ENCODE measurements at regions not wholly inside any gene's neighbourhood (a gene's known extent, or its start where the extent isn't known, plus 50 kb on each side); places are given as distances from the start of the nearest gene placed in this dataset.

- no peak overlapping the region for H3K4me3 ChIP-seq
- ATAC-seq (no peak), DNase-seq (no peak)
- H3K36me3 ChIP-seq (ENCODE audit: low read depth): no peaks in the 10 kb centered on the region
- TF ChIP-seq CTCF (IDR thresholded peaks at IDR 0.05): no peak
- no peaks in the 10 kb centered on the region for H3K9me3 ChIP-seq
- H3K4me1 ChIP-seq (ENCODE audit: low read depth): no peaks in the 10 kb centered on the region
- intact Hi-C loops (cut with DNase I, micrococcal nuclease): no loop called here
These were observed 99.2 kb upstream of the KYNU start for GRCh38 chr2:142778289-142778688.

GRCh38 chr2:142777742-142778141, 99.7 kb upstream of the KYNU start:
- DNase-seq (no peak), ATAC-seq (no peak)
- TF ChIP-seq CTCF (IDR thresholded peaks at IDR 0.05): no peak
- Histone ChIP-seq H3K9me3 (no peaks in the 10 kb centered on the region), H3K4me1 (ENCODE audit: low read depth) (no peaks in the 10 kb centered on the region), H3K36me3 (ENCODE audit: low read depth) (no peaks in the 10 kb centered on the region), H3K4me3 (no peak overlapping the region)
- intact Hi-C loops (cut with DNase I, micrococcal nuclease): no loop called here

DNA sequence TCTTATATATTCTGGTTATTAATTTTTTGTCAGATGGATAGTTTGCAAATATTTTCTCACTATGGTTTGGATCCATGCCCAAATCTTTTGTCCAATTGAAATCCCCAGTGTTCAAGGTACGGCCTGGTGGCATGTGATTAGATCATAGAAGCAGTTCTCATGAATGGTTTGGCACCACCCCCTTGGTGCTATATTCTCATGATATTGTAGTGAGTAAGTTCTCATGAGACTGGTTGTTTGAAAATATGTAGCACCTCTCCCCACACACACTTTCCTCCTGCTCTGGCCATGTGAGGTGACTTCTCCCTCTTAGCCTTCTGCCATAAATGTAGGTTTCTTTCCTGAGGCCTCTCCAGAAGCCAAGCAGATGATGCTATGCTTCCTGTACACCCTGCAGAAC, 107.7 kb upstream of the KYNU start:
- no peaks in the 10 kb centered on the region for H3K4me1 ChIP-seq (ENCODE audit: low read depth)
- H3K36me3 ChIP-seq (ENCODE audit: low read depth): no peaks in the 10 kb centered on the region
- no peak for TF ChIP-seq CTCF (IDR thresholded peaks at IDR 0.05)
- no peak for DNase-seq
- no peak overlapping the region for H3K4me3 ChIP-seq
- peaks cover 16% of the 10 kb centered on the region for H3K9me3 ChIP-seq
- intact Hi-C loops (cut with DNase I, micrococcal nuclease): no loop called here
- ATAC-seq: no peak

DNA sequence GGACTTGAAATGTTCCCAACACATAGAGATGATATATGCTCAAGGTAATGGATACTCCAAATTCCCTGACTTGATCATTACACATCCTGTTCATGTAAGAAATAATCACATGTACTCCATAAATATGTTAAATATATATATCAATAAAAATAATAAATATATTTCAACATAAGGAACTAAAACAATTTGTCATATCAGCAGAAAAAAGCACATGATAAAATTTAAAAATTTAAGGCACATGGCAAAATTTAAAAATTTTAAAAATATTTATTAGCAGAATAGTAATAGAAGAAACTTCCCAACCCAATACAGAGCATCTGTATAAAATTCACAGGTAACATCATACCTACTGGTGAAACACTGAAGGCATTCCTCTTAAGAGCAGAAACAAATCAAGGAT, 109.6 kb upstream of the KYNU start:
- intact Hi-C loops (cut with DNase I, micrococcal nuclease): no loop called here
- Histone ChIP-seq H3K4me1 (ENCODE audit: low read depth) (no peaks in the 10 kb centered on the region), H3K4me3 (no peak overlapping the region), H3K9me3 (peaks cover 16% of the 10 kb centered on the region), H3K36me3 (ENCODE audit: low read depth) (no peaks in the 10 kb centered on the region)
- no peak for TF ChIP-seq CTCF (IDR thresholded peaks at IDR 0.05)
- no peak for ATAC-seq
- no peak for DNase-seq

DNA sequence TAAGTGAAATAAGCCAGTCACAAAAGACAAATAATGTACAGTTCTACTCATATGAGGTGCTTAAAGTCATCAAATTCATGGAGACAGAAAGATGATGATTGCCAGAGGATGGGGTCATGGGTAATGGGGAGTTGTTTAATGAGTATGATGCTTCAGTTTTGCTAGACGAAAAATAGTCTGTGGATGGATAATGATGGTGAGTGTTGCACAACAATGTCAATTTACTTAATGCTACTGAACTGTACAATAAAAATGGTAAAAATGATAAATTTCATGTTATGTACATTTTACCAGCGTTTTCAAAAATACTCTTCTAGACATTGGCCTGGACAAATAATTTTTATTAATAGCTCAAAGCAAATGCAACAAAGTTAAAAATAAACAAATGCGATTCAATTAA, 118.5 kb upstream of the KYNU start:
- ATAC-seq (no peak), DNase-seq (no peak)
- Histone ChIP-seq H3K9me3 (no peaks in the 10 kb centered on the region), H3K36me3 (ENCODE audit: low read depth) (no peaks in the 10 kb centered on the region), H3K4me1 (ENCODE audit: low read depth) (no peaks in the 10 kb centered on the region), H3K4me3 (no peak overlapping the region)
- intact Hi-C loops (cut with DNase I, micrococcal nuclease): no loop called here
- no peak for TF ChIP-seq CTCF (IDR thresholded peaks at IDR 0.05)

DNA sequence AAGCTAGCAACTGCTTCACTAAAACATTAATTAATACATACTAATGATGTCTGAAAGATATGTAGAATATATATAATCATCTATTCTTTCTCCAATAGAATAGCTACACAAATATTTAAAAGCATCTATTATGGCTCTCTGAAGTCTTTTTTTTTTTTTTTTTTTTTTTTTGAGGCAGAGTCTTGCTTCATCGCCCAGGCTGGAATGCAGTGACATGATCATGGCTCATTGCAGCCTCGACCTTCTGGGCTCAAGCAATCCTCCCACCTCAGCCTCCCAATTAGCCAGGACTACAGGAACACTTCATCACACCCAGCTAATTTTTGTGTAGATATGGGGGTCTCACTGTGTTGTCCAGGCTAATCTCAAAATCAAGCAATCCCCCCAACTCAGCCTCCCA, 120.4 kb upstream of the KYNU start:
- intact Hi-C loops (cut with DNase I, micrococcal nuclease): no loop called here
- Histone ChIP-seq H3K36me3 (ENCODE audit: low read depth) (no peaks in the 10 kb centered on the region), H3K4me3 (no peak overlapping the region), H3K4me1 (ENCODE audit: low read depth) (no peaks in the 10 kb centered on the region), H3K9me3 (no peaks in the 10 kb centered on the region)
- TF ChIP-seq CTCF (IDR thresholded peaks at IDR 0.05): no peak
- ATAC-seq (no peak), DNase-seq (no peak)
